ENCODE measurements at regions not wholly inside any gene's neighbourhood (a gene's known extent, or its start where the extent isn't known, plus 50 kb on each side); places are given as distances from the start of the nearest gene placed in this dataset.
"Not testable (repeated sequence)": the region's sequence is repeated elsewhere in the genome, so short reads cannot be mapped to it uniquely, and the experiment has no call there.

GRCh38 chr13:68851026-68851425 lies 1256.6 kb upstream of the ATXN8OS start:
- no peak for DNase-seq (ENCODE audit: low read depth in 4 of 4, low spot score in 3 of 4)

GRCh38 chr13:68850160-68850559 lies 1257.5 kb upstream of the ATXN8OS start:
- no peak for DNase-seq (ENCODE audit: low read depth in 4 of 4, low spot score in 3 of 4)

- DNase-seq (ENCODE audit: low read depth in 4 of 4, low spot score in 3 of 4) = no peak
These were observed 1261.0 kb upstream of the ATXN8OS start for GRCh38 chr13:68846663-68847062.

- DNase-seq (ENCODE audit: low read depth in 4 of 4, low spot score in 3 of 4) = no peak
These were observed 1273.3 kb upstream of the ATXN8OS start for GRCh38 chr13:68834375-68834774.

- no peak for DNase-seq (ENCODE audit: low read depth in 4 of 4, low spot score in 3 of 4)
These were observed 1290.9 kb upstream of the ATXN8OS start for GRCh38 chr13:68816715-68817114.

GRCh38 chr13:68813180-68813796 lies 1294.3 kb upstream of the ATXN8OS start:
- DNase-seq (ENCODE audit: low read depth in 4 of 4, low spot score in 3 of 4) = no peak

- DNase-seq (ENCODE audit: low read depth in 4 of 4, low spot score in 3 of 4) = no peak
These were observed 1297.0 kb upstream of the ATXN8OS start for GRCh38 chr13:68810660-68811059.

- no peak for DNase-seq (ENCODE audit: low read depth in 4 of 4, low spot score in 3 of 4)
These were observed 1299.2 kb upstream of the ATXN8OS start for GRCh38 chr13:68808456-68808855.

GRCh38 chr13:68806125-68806524 lies 1301.5 kb upstream of the ATXN8OS start:
- no peak for DNase-seq (ENCODE audit: low read depth in 4 of 4, low spot score in 3 of 4)

- DNase-seq (ENCODE audit: low read depth in 4 of 4, low spot score in 3 of 4) = no peak
These were observed 1323.4 kb upstream of the ATXN8OS start for GRCh38 chr13:68784275-68784674.

- DNase-seq (ENCODE audit: low read depth in 4 of 4, low spot score in 3 of 4) = no peak
These were observed 1348.0 kb upstream of the ATXN8OS start for GRCh38 chr13:68759617-68760016.

GRCh38 chr13:68749796-68750195 lies 1357.8 kb upstream of the ATXN8OS start:
- DNase-seq (ENCODE audit: low read depth in 4 of 4, low spot score in 3 of 4) = no peak

GRCh38 chr13:68748038-68748437 lies 1359.6 kb upstream of the ATXN8OS start:
- DNase-seq (ENCODE audit: low read depth in 4 of 4, low spot score in 3 of 4) = no peak

- no peak for DNase-seq (ENCODE audit: low read depth in 4 of 4, low spot score in 3 of 4)
These were observed 1362.1 kb upstream of the ATXN8OS start for GRCh38 chr13:68745502-68745901.

- DNase-seq (ENCODE audit: low read depth in 4 of 4, low spot score in 3 of 4) = no peak
These were observed 1370.7 kb upstream of the ATXN8OS start for GRCh38 chr13:68736961-68737360.

- DNase-seq (ENCODE audit: low read depth in 4 of 4, low spot score in 3 of 4) = no peak
These were observed 1379.8 kb upstream of the ATXN8OS start for GRCh38 chr13:68727798-68728197.

- DNase-seq (ENCODE audit: low read depth in 4 of 4, low spot score in 3 of 4) = no peak
These were observed 1380.5 kb upstream of the ATXN8OS start for GRCh38 chr13:68727165-68727564.

GRCh38 chr13:68719815-68720214 lies 1387.8 kb upstream of the ATXN8OS start:
- DNase-seq (ENCODE audit: low read depth in 4 of 4, low spot score in 3 of 4) = no peak

GRCh38 chr13:68715651-68716050 lies 1392.0 kb upstream of the ATXN8OS start:
- no peak for DNase-seq (ENCODE audit: low read depth in 4 of 4, low spot score in 3 of 4)

- no peak for DNase-seq (ENCODE audit: low read depth in 4 of 4, low spot score in 3 of 4)
These were observed 1393.3 kb upstream of the ATXN8OS start for GRCh38 chr13:68714292-68714691.

- no peak for DNase-seq (ENCODE audit: low read depth in 4 of 4, low spot score in 3 of 4)
These were observed 1394.2 kb upstream of the ATXN8OS start for GRCh38 chr13:68713394-68713793.

- DNase-seq (ENCODE audit: low read depth in 4 of 4, low spot score in 3 of 4) = no peak
These were observed 1399.2 kb upstream of the ATXN8OS start for GRCh38 chr13:68708336-68708908.

GRCh38 chr13:68706044-68706443 lies 1401.6 kb upstream of the ATXN8OS start:
- DNase-seq (ENCODE audit: low read depth in 4 of 4, low spot score in 3 of 4) = not testable (repeated sequence)
